ENCODE measurements at regions not wholly inside any gene's neighbourhood (a gene's known extent, or its start where the extent isn't known, plus 50 kb on each side); places are given as distances from the start of the nearest gene placed in this dataset.

GRCh38 chr2:234334756-234335155 lies 162.1 kb downstream of the ARL4C start:
- TF ChIP-seq POLR2A (IDR thresholded peaks at IDR 0.05; ENCODE audit: low read depth, low read length), result no peak
- TF ChIP-seq POLR2AphosphoS5 (IDR thresholded peaks at IDR 0.05; ENCODE audit: low read depth, low read length), result no peak
- TF ChIP-seq TAF1 (IDR thresholded peaks at IDR 0.05; ENCODE audit: low read depth, low read length), result no peak
